A549 (cell line): ENCODE measurements at regions not wholly inside any gene's neighbourhood (a gene's known extent, or its start where the extent isn't known, plus 50 kb on each side); places are given as distances from the start of the nearest gene placed in this dataset.

Experiments used
- ATAC-seq, 2 experiments: fragments of 200-7000 bp in 1 of 2; fragments of >200 bp in 1 of 2; cut with Nextera tagmentation in 1 of 2; cut with Tn5 transposase in 1 of 2; 3 replicates each; pipeline versions ENCODE4 v1.8.0 to v1.9.1; 2018 to 2020; ENCODE audit warnings: mild to moderate bottlenecking in 1 of 2, moderate library complexity in 1 of 2
- CTCF ChIA-PET: fragments of 300-600 bp; sonication (Branson Sonifier 250); formaldehyde crosslinking; extraction: SDS; loops from one replicate; lab custom pipeline; 2021; ENCODE audit warnings: antibody characterized with exemption, inconsistent platforms; lab: Yijun Ruan, JAX
- POLR2A ChIA-PET: fragments of 350-600 bp; formaldehyde crosslinking; extraction: SDS; loops from one replicate; lab custom pipeline; 2021; ENCODE audit warnings: antibody characterized with exemption, inconsistent platforms; lab: Yijun Ruan, JAX
- DNase-seq, 2 experiments: peaks; one replicate each; pipeline versions ENCODE4 v3.0.0 to v3.0.0-alpha.2; 2011 to 2016; ENCODE audit warnings: low read depth in 1 of 2, low spot score in 1 of 2
- FAIRE-seq: peaks from 2 replicates; lab custom pipeline; 2011; peaks lifted over from hg19 to GRCh38; lab: Jason Lieb, UNC
- H3K27ac ChIP-seq, 2 experiments: fragments of >200 bp; sonication (Bioruptor Twin); formaldehyde crosslinking; 3 replicates each; pipeline ENCODE4 v1.5.1; 2016 to 2017
- H3K4me1 ChIP-seq: fragments of >200 bp; sonication (Bioruptor Twin); formaldehyde crosslinking; 3 replicates; pipeline ENCODE4 v1.6.1; 2016
- H3K4me2 ChIP-seq: fragments of >200 bp; sonication (Bioruptor Twin); formaldehyde crosslinking; 3 replicates; pipeline ENCODE4 v1.6.1; 2016
- H3K4me3 ChIP-seq: fragments of >200 bp; sonication (Bioruptor Twin); formaldehyde crosslinking; 3 replicates; pipeline ENCODE4 v1.5.1; 2016
- H3K9me3 ChIP-seq: fragments of >200 bp; sonication (Bioruptor Twin); formaldehyde crosslinking; 3 replicates; pipeline ENCODE4 v1.6.1; 2016
- CBX2 ChIP-seq: fragments of 200-600 bp; sonication (generic); IDR thresholded peaks from 2 replicates; pipeline ENCODE4 v1.6.1; 2016; ENCODE audit warnings: low read depth, mild to moderate bottlenecking, borderline replicate concordance
- CBX8 ChIP-seq: fragments of 200-600 bp; sonication (generic); IDR thresholded peaks from 2 replicates; pipeline ENCODE4 v1.6.1; 2016
- CEBPB ChIP-seq, 2 experiments: fragments of >200 bp in 1 of 2; sonication (Bioruptor Twin) in 1 of 2; formaldehyde crosslinking in 1 of 2; IDR thresholded peaks; 2 replicates each; pipeline ENCODE4 v1.6.1; 2012 to 2016
- EHMT2 ChIP-seq: fragments of 200-600 bp; sonication (generic); IDR thresholded peaks from 2 replicates; pipeline ENCODE4 v1.6.1; 2016; ENCODE audit warnings: antibody characterized with exemption, low read depth, mild to moderate bottlenecking, moderate library complexity
- EP300 ChIP-seq, 2 experiments: fragments of >200 bp; sonication (Bioruptor Twin); formaldehyde crosslinking; IDR thresholded peaks; 2 replicates in 1 of 2; 3 replicates in 1 of 2; pipeline ENCODE4 v1.6.1; 2016 to 2017
- JUN ChIP-seq, 2 experiments: fragments of >200 bp; sonication (Bioruptor Twin); formaldehyde crosslinking; IDR thresholded peaks; 2 replicates in 1 of 2; 3 replicates in 1 of 2; pipeline ENCODE4 v1.6.1; 2016 to 2017
- JUNB ChIP-seq: fragments of >200 bp; sonication (Bioruptor Twin); formaldehyde crosslinking; IDR thresholded peaks from 2 replicates; pipeline ENCODE4 v1.6.1; 2016
- KDM5A ChIP-seq: fragments of 200-600 bp; sonication (generic); IDR thresholded peaks from 2 replicates; pipeline ENCODE4 v1.6.1; 2016; ENCODE audit warnings: antibody characterized with exemption, mild to moderate bottlenecking
- NFE2L2 ChIP-seq: fragments of 150-350 bp; conservative IDR thresholded peaks from 2 replicates; pipeline ENCODE4 v1.6.1; 2014; ENCODE audit warnings: low read length
- POLR2AphosphoS2 ChIP-seq: conservative IDR thresholded peaks from 2 replicates; pipeline ENCODE4 v1.6.1; 2012; ENCODE audit warnings: low read length, improper control_type of control experiment, inconsistent platforms
- SMC3 ChIP-seq: fragments of >200 bp; sonication (Bioruptor Twin); formaldehyde crosslinking; IDR thresholded peaks from 3 replicates; pipeline ENCODE4 v1.6.1; 2018; ENCODE audit warnings: inconsistent platforms
- WGBS: methylation state at CpG from one replicate; pipeline ENCODE4 v1.1.6; 2017; ENCODE audit errors: missing lambda C conversion rate; 5-methylcytosine and 5-hydroxymethylcytosine counted together
- TF ChIP-seq, protein P1 (sequence below): fragments of 200-600 bp; sonication (generic); IDR thresholded peaks from 2 replicates; pipeline ENCODE4 v1.6.1; 2016; ENCODE audit warnings: antibody characterized with exemption, mild to moderate bottlenecking, moderate library complexity
- TF ChIP-seq, protein P2 (sequence below): fragments of >200 bp; sonication (Bioruptor Twin); formaldehyde crosslinking; IDR thresholded peaks from 2 replicates; pipeline ENCODE4 v1.6.1; 2016
- TF ChIP-seq, protein P3 (sequence below): fragments of 150-350 bp; IDR thresholded peaks from 2 replicates; pipeline ENCODE4 v1.6.1; 2014; ENCODE audit warnings: low read depth, mild to moderate bottlenecking, low read length
- TF ChIP-seq, protein P4 (sequence below): fragments of >200 bp; sonication (Bioruptor Twin); formaldehyde crosslinking; IDR thresholded peaks from 3 replicates; pipeline ENCODE4 v1.6.1; 2016
- TF ChIP-seq, protein P5 (sequence below): fragments of 450-650 bp; IDR thresholded peaks from 2 replicates; pipeline ENCODE4 v1.6.1; 2014; ENCODE audit warnings: antibody characterized with exemption

DNA sequence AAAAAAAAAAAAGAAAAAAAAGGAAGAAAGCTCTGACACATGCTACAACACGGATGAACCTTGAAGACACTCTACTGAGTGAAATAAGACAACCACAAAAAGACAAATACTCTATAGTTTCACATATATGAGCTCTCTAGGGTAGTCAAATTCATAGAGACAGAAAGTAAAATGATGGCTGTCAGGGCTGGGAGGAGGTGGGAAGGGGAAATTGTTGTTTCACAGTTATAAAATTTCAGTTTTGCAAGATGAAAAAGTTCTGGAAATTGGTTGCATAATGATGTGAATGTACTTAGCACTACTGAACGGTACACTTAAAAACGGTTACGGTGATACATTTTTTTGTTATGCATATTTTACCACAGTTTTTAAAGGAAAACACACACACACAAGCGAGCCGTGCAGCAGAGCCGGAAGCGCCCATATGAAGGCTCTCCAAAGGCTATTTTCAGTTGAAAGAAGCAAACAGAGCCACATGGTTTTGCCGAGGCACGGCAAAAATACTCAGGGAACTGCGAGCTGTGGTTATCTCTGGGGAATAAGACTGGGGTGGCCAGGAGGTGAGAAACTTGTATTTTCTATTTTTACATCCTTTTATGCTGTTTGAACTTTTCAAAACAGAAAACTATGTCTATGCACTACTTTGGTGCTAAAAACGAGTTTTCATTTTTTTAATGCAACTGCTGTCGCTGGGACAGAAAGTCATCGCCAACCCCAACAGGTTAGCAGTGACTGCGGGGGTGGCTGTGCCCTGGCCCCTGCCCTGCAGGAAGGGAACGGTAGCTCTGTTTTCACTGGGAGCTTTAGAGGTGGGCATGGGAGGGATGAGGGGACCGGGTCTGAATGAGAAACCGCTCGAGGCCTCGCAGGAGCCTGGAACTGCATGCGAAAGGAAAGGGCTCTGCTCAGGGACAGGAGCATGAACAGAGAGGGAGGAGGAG lies 132.9 kb downstream of the OAT start (continued):
- TF ChIP-seq, protein P1, sequence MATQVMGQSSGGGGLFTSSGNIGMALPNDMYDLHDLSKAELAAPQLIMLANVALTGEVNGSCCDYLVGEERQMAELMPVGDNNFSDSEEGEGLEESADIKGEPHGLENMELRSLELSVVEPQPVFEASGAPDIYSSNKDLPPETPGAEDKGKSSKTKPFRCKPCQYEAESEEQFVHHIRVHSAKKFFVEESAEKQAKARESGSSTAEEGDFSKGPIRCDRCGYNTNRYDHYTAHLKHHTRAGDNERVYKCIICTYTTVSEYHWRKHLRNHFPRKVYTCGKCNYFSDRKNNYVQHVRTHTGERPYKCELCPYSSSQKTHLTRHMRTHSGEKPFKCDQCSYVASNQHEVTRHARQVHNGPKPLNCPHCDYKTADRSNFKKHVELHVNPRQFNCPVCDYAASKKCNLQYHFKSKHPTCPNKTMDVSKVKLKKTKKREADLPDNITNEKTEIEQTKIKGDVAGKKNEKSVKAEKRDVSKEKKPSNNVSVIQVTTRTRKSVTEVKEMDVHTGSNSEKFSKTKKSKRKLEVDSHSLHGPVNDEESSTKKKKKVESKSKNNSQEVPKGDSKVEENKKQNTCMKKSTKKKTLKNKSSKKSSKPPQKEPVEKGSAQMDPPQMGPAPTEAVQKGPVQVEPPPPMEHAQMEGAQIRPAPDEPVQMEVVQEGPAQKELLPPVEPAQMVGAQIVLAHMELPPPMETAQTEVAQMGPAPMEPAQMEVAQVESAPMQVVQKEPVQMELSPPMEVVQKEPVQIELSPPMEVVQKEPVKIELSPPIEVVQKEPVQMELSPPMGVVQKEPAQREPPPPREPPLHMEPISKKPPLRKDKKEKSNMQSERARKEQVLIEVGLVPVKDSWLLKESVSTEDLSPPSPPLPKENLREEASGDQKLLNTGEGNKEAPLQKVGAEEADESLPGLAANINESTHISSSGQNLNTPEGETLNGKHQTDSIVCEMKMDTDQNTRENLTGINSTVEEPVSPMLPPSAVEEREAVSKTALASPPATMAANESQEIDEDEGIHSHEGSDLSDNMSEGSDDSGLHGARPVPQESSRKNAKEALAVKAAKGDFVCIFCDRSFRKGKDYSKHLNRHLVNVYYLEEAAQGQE: no peak

DNA sequence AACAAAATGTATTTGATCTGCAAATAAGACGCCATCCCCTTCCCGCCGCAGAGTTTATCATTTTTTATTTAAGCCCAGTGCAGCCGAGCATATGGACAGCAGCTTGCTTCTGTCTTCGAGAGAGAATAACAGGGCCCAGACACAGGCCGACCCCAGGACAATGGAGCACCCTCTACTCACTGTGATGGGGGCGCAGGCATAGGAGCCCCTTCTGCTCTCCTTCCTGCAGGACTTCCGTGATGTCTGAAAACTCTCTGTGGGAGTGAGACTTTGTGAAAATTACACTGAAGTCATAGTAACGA lies 134.8 kb downstream of the OAT start:
- Histone ChIP-seq H3K27ac (no peak overlapping the region), H3K9me3 (no peaks in the 10 kb centered on the region), H3K4me2 (no peak overlapping the region), H3K4me3 (no peak overlapping the region), H3K4me1 (no peaks in the 10 kb centered on the region)
- TF ChIP-seq EP300 (IDR thresholded peaks at IDR 0.05) (no peak), CBX8 (no peak), NFE2L2 (no peak), CBX2 (no peak), JUNB (no peak), JUN (IDR thresholded peaks at IDR 0.05) (no peak), SMC3 (no peak), POLR2AphosphoS2 (no peak), CEBPB (IDR thresholded peaks at IDR 0.05) (no peak), EHMT2 (no peak), KDM5A (no peak)
- TF ChIP-seq, protein P2, sequence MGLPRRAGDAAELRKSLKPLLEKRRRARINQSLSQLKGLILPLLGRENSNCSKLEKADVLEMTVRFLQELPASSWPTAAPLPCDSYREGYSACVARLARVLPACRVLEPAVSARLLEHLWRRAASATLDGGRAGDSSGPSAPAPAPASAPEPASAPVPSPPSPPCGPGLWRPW: no peak
- TF ChIP-seq, protein P3, sequence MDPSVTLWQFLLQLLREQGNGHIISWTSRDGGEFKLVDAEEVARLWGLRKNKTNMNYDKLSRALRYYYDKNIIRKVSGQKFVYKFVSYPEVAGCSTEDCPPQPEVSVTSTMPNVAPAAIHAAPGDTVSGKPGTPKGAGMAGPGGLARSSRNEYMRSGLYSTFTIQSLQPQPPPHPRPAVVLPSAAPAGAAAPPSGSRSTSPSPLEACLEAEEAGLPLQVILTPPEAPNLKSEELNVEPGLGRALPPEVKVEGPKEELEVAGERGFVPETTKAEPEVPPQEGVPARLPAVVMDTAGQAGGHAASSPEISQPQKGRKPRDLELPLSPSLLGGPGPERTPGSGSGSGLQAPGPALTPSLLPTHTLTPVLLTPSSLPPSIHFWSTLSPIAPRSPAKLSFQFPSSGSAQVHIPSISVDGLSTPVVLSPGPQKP: no peak
- TF ChIP-seq, protein P4, sequence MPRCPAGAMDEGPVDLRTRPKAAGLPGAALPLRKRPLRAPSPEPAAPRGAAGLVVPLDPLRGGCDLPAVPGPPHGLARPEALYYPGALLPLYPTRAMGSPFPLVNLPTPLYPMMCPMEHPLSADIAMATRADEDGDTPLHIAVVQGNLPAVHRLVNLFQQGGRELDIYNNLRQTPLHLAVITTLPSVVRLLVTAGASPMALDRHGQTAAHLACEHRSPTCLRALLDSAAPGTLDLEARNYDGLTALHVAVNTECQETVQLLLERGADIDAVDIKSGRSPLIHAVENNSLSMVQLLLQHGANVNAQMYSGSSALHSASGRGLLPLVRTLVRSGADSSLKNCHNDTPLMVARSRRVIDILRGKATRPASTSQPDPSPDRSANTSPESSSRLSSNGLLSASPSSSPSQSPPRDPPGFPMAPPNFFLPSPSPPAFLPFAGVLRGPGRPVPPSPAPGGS: no peak
- TF ChIP-seq, protein P5, sequence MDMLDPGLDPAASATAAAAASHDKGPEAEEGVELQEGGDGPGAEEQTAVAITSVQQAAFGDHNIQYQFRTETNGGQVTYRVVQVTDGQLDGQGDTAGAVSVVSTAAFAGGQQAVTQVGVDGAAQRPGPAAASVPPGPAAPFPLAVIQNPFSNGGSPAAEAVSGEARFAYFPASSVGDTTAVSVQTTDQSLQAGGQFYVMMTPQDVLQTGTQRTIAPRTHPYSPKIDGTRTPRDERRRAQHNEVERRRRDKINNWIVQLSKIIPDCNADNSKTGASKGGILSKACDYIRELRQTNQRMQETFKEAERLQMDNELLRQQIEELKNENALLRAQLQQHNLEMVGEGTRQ: no peak
- ATAC-seq (no peak), DNase-seq (no peak), FAIRE-seq (no peak)
- ChIA-PET CTCF (no interaction called here), POLR2A (no interaction called here)
- WGBS: 66% methylated on average over 9 of the region's 9 CpGs
